NOMO-1 (cell line): ENCODE measurements at regions not wholly inside any gene's neighbourhood (a gene's known extent, or its start where the extent isn't known, plus 50 kb on each side); places are given as distances from the start of the nearest gene placed in this dataset.

Experiments
- DNase-seq, 2 experiments: peaks; one replicate each; lab custom pipeline; 2025; ENCODE audit not compliant: unreplicated experiment in 2 of 2; lab: John Stamatoyannopoulos, UW

GRCh38 chr15:38164061-38164460, 88.6 kb upstream of the SPRED1 start:
- DNase-seq, result no peak

GRCh38 chr15:38164507-38164906, 88.1 kb upstream of the SPRED1 start:
- DNase-seq, result no peak

GRCh38 chr15:38168467-38169070, 84.1 kb upstream of the SPRED1 start:
- DNase-seq, result no peak

- DNase-seq, result no peak
These were observed 80.7 kb upstream of the SPRED1 start for GRCh38 chr15:38171973-38172372.

GRCh38 chr15:38174691-38175090, 77.9 kb upstream of the SPRED1 start:
- no peak for DNase-seq

GRCh38 chr15:38176155-38176554, 76.5 kb upstream of the SPRED1 start:
- no peak for DNase-seq

DNA sequence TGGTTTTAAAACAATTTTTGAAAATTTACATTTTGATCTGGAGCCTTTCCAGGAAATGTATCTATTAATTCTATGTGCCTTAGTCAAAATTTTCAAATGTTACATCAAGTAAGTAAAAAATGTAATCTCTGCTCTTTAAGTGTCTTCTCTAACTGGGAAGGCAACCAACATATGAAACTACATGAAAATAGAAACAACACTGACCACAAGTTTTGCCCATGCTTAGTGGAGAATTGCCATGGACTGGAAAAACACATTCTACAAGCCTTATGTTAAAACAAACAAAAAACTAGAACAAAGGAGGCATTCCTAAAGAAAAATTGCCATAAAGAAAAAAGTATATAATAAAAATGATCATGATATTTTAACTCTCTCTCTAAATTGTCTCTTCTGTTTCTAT, 75.9 kb upstream of the SPRED1 start:
- DNase-seq, result no peak

DNA sequence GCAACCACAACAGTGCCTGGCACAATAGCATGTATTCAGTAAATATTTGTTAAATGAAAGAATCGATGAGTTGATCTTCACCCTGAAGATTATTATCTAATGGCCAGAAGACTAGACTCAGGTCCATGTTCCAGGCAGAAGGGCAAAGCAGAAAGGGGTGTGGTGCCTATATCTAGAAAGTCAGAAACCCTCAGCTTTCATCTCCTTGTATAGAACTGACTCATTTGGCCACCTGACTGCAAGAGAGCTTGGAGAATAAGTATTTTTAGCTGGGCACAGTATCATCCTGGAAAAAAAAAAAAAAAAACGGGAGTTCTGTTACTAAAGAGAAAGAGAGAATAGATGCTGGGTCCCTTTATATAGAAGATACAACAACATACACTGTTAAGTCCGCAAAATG, 69.7 kb upstream of the SPRED1 start:
- no peak for DNase-seq

GRCh38 chr15:38186507-38186906, 66.1 kb upstream of the SPRED1 start:
- DNase-seq, result no peak

- no peak for DNase-seq
These were observed 64.9 kb upstream of the SPRED1 start for GRCh38 chr15:38187630-38188313.

- no peak for DNase-seq
These were observed 62.9 kb upstream of the SPRED1 start for GRCh38 chr15:38189671-38190295.

GRCh38 chr15:38190501-38190900, 62.1 kb upstream of the SPRED1 start:
- no peak for DNase-seq

- DNase-seq, result no peak
These were observed 60.1 kb upstream of the SPRED1 start for GRCh38 chr15:38192496-38192895.

GRCh38 chr15:38193496-38193895, 59.1 kb upstream of the SPRED1 start:
- DNase-seq, result no peak

DNA sequence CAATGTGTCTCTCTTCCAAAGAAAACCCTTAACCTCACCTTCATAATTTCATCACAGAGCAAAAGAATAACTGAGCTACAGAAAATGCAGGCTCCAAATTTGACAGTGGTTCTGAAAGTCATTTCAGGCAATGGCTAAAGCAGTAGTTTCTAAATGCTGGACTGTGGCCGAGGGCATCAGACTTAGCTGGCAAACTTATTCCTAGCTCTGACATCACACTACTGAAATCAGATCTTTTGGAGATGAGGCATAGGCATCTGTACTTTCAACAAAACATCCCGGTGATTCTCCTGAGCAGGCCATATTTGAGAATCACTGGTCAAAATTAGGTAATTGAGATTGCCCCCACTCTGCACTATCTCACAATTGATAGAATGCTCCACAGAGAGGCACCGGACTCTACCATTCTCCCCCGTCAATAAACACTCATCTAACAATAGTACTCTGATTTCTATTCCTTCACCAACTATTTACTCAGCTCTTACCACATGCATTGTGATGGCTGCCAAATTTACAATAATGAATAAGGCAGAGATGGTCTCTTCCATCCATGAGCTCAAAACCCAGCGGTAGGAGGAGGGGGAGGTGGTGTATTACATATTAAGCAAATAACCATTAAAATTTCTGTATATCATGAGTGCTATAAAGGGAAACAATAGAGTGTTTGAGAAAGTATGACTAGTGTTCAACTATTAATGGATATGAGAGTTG, 57.3 kb upstream of the SPRED1 start:
- no peak for DNase-seq

- DNase-seq, result no peak
These were observed 56.6 kb upstream of the SPRED1 start for GRCh38 chr15:38196076-38196475.

GRCh38 chr15:38197553-38197952, 55.1 kb upstream of the SPRED1 start:
- DNase-seq, result no peak

DNA sequence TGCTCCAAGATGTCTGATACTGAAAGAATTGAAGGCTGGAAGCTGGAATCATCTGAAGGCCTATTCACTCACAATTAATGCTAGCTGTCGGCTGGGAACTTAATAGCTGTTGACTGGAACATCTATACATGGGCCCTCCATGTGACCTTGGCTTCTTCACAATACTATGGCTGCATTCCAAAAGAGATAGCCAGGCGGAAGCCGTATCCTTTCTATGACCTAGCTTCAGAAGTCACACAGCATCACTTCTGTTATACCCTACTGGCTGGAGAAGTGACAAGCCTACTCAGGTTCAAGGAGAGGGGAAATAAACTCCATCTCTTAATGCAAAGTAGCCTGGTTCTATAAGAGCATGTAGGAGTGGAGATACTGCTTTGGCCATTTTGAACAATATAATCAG, 50.9 kb upstream of the SPRED1 start:
- DNase-seq, result no peak

DNA sequence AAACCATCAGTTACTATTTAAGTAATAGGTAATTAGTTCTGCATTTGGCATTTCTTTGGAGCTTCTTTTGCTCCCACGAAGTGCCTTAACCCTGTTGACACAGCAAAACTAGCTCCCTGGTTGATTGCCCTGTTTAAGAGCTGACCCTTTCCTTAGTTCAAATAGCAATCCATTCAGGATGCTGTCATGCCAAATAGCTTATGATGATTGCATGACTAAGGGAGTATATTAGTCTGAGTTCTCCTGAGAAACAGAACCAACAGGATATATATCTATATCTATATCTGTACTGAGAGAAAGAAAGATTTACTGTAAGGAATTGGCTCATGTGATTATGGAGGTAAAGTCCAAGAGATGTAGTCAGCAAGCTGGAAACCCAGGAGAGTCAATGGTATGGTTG, 50.3 kb upstream of the SPRED1 start:
- no peak for DNase-seq
